ENCODE measurements at regions not wholly inside any gene's neighbourhood (a gene's known extent, or its start where the extent isn't known, plus 50 kb on each side); places are given as distances from the start of the nearest gene placed in this dataset.

DNA sequence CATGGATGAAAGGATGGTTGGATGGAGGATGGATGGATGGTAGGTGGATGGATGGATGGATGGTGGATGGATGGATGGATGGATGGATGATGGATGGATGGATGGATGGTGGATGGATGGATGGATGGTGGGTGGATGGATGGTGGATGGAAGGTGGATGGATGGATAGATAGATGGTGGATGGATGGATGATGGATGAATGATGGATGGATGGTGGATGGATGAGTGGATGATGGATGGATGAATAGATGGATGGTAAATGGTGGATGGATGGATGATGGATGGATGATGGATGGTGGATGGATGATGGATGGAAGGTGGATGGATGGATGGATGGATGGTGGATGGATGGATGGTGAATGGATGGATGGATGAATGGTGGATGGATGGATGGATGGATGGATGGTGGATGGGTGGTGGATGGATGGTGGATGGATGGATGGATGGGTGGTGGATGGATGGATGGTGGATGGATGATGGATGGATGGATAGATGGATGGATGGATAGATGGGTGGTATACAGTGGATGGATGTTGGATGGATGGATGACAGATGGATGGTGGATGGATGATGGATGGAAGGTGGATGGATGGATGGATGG is 350.8 kb downstream of the BRD1 start:
- intact Hi-C loops (cut with DNase I), result no loop called here
- Histone ChIP-seq H3K27me3 (peaks cover 0 to 17% (median 6%) of the 10 kb centered on the region in 9 donors), H3K27ac (no peak overlapping the region), H3K4me1 (peaks cover 0 to 6% (median 0%) of the 10 kb centered on the region in 12 donors), H3K9me3 (no peaks in the 10 kb centered on the region), H3K4me3 (no peak overlapping the region), H3K36me3 (no peaks in the 10 kb centered on the region)
- DNase-seq (no peak), ATAC-seq (no peak)
- TF ChIP-seq POLR2A (IDR thresholded peaks at IDR 0.05), result no peak
- TF ChIP-seq, protein P1, sequence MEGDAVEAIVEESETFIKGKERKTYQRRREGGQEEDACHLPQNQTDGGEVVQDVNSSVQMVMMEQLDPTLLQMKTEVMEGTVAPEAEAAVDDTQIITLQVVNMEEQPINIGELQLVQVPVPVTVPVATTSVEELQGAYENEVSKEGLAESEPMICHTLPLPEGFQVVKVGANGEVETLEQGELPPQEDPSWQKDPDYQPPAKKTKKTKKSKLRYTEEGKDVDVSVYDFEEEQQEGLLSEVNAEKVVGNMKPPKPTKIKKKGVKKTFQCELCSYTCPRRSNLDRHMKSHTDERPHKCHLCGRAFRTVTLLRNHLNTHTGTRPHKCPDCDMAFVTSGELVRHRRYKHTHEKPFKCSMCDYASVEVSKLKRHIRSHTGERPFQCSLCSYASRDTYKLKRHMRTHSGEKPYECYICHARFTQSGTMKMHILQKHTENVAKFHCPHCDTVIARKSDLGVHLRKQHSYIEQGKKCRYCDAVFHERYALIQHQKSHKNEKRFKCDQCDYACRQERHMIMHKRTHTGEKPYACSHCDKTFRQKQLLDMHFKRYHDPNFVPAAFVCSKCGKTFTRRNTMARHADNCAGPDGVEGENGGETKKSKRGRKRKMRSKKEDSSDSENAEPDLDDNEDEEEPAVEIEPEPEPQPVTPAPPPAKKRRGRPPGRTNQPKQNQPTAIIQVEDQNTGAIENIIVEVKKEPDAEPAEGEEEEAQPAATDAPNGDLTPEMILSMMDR (IDR thresholded peaks at IDR 0.05), result no peak

DNA sequence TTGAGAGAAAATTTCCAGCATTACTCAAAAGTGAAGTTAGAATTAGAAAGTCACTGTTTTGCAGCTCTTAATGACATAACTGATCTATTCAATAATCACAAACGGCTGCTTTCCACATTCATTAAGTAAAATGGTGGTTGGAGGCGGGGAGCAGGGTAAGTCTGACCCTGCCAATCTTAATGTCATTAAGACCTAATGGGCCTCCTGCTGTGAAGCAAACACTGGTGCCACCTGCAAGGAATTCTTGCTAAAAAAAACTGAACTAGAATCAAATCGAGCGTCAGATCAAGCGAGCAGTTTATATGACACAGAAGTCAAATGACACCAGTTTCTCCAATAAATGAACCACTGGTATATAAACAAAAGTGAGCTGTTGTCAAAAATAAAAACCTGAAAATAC is 351.5 kb downstream of the BRD1 start:
- Histone ChIP-seq H3K4me3 (no peak overlapping the region), H3K36me3 (no peaks in the 10 kb centered on the region), H3K27me3 (peaks cover 0 to 10% (median 0%) of the 10 kb centered on the region in 9 donors), H3K9me3 (no peaks in the 10 kb centered on the region), H3K4me1 (no peaks in the 10 kb centered on the region), H3K27ac (no peak overlapping the region)
- TF ChIP-seq, protein P1 (IDR thresholded peaks at IDR 0.05), result no peak
- no peak for TF ChIP-seq POLR2A (IDR thresholded peaks at IDR 0.05)
- WGBS, 4 donors, result 74 to 85% (median 81%) methylated on average over 5 of the region's 5 CpGs
- intact Hi-C loops (cut with DNase I), result no loop called here
- DNase-seq, result no peak
- no peak for ATAC-seq

DNA sequence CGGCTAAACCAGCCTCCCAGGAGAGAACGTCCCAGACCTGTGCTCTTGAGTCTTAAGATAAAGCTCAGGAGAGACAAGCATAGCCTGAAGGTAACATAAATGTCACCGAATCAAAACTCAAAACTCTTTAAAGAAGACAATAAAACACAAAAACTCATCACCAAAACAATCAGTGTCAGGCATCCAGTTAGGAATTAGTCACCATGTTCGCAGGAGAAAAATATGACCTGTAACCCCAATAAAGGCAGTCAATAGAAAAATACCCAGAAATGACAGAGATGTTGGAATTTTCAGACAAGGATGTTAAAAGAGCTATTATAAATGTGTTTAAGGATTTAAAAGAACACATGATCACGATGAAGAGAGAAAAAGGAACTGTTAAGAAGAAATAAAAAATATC is 352.4 kb downstream of the BRD1 start:
- Histone ChIP-seq H3K4me1 (no peaks in the 10 kb centered on the region), H3K27me3 (peaks cover 0 to 8% (median 0%) of the 10 kb centered on the region in 9 donors), H3K36me3 (no peaks in the 10 kb centered on the region), H3K27ac (no peak overlapping the region), H3K9me3 (no peaks in the 10 kb centered on the region), H3K4me3 (no peak overlapping the region)
- TF ChIP-seq, protein P1 (IDR thresholded peaks at IDR 0.05), result no peak
- no peak for TF ChIP-seq POLR2A (IDR thresholded peaks at IDR 0.05)
- DNase-seq (no peak), ATAC-seq (no peak)
- intact Hi-C loops (cut with DNase I), result no loop called here
- WGBS, 4 donors, result 79 to 84% (median 83%) methylated on average over 5 of the region's 5 CpGs

DNA sequence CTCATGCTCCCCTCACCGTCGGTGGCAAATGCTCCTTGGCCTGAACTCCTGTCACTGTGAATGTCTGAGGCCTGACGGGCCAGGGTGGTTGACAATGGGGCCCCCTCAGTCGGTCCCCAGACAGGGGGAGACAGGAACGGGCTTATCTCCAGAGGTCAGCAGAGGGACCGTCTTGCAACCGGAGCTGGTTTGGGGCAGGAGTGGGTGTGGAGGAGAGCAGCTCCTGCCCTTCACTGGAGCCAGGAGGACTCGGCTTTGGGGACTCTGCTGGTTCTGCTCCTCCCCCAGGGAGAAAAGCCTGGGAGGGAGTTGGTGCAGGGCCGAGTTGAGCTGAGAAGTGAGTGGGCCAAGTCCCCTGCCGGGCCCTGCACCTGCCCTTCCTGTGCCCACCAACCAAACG is 354.4 kb downstream of the BRD1 start:
- ATAC-seq, result no peak
- WGBS, 4 donors, result 38 to 48% (median 42%) methylated on average over 11 of the region's 11 CpGs
- H3K36me3 ChIP-seq, result no peaks in the 10 kb centered on the region
- H3K27me3 ChIP-seq, result peaks cover 0 to 11% (median 0%) of the 10 kb centered on the region in 9 donors
- DNase-seq, result no peak
- no peak for TF ChIP-seq POLR2A (IDR thresholded peaks at IDR 0.05)
- TF ChIP-seq, protein P1 (IDR thresholded peaks at IDR 0.05), result no peak
- intact Hi-C loops (cut with DNase I), result no loop called here
- no peaks in the 10 kb centered on the region for H3K4me1 ChIP-seq
- no peaks in the 10 kb centered on the region for H3K9me3 ChIP-seq
- no peak overlapping the region for H3K27ac ChIP-seq
- H3K4me3 ChIP-seq, result no peak overlapping the region

All from heart left ventricle (tissue), 16 donors.